GM23338 (cell line): ENCODE measurements at regions not wholly inside any gene's neighbourhood (a gene's known extent, or its start where the extent isn't known, plus 50 kb on each side); places are given as distances from the start of the nearest gene placed in this dataset.

Experiments
- ATAC-seq: fragments of 200-7000 bp; cut with Tn5 transposase; 3 replicates; pipeline ENCODE4 v1.9.1; 2020
- DNase-seq: peaks from one replicate; pipeline ENCODE4 v3.0.0-alpha.2; 2015; ENCODE audit warnings: low spot score
- H2AFZ ChIP-seq: fragments of 200-600 bp; sonication (generic); 2 replicates; pipeline ENCODE4 v1.8.0; 2016; ENCODE audit warnings: antibody characterized with exemption, mild to moderate bottlenecking, moderate library complexity
- H3F3A ChIP-seq: fragments of 200-600 bp; sonication (generic); replicated peaks from 2 replicates; pipeline ENCODE4 v1.8.0; 2017; ENCODE audit warnings: antibody characterized with exemption, mixed run types, low read depth
- H3K27ac ChIP-seq: fragments of 200-600 bp; sonication (generic); 2 replicates; pipeline ENCODE4 v1.6.1; 2016; ENCODE audit warnings: low read depth
- H3K27me3 ChIP-seq: fragments of 200-600 bp; sonication (generic); 2 replicates; pipeline ENCODE4 v1.8.0; 2016; ENCODE audit warnings: mild to moderate bottlenecking, mixed run types, moderate library complexity; ENCODE audit not compliant: insufficient read depth
- H3K36me3 ChIP-seq: fragments of 200-600 bp; sonication (generic); 2 replicates; pipeline ENCODE4 v1.8.0; 2016; ENCODE audit warnings: mild to moderate bottlenecking; ENCODE audit not compliant: insufficient read depth
- H3K4me1 ChIP-seq: fragments of 200-600 bp; sonication (generic); 2 replicates; pipeline ENCODE4 v1.8.0; 2016; ENCODE audit warnings: mild to moderate bottlenecking, moderate library complexity; ENCODE audit not compliant: insufficient read depth
- H3K4me2 ChIP-seq: fragments of 200-600 bp; sonication (generic); 2 replicates; pipeline ENCODE4 v1.7.1; 2017; ENCODE audit warnings: mixed run types
- H3K4me3 ChIP-seq: fragments of 200-600 bp; sonication (generic); 2 replicates; pipeline ENCODE4 v1.6.1; 2016; ENCODE audit warnings: mixed run types
- H3K79me2 ChIP-seq: fragments of 200-600 bp; sonication (generic); replicated peaks from 2 replicates; pipeline ENCODE4 v1.8.0; 2017; ENCODE audit warnings: mild to moderate bottlenecking; ENCODE audit not compliant: insufficient read depth
- H3K9me2 ChIP-seq: fragments of 200-600 bp; sonication (generic); 2 replicates; pipeline ENCODE4 v1.8.0; 2017; ENCODE audit not compliant: insufficient read depth
- H4K20me1 ChIP-seq: fragments of 200-600 bp; sonication (generic); replicated peaks from 2 replicates; pipeline ENCODE4 v1.8.0; 2017; ENCODE audit warnings: mild to moderate bottlenecking; ENCODE audit not compliant: insufficient read depth
- H3K27ac Mint-ChIP-seq: 2 replicates; pipeline ENCODE4 v1.8.0; 2020; ENCODE audit warnings: inconsistent platforms, mild to moderate bottlenecking, moderate library complexity, mixed read lengths
- H3K27me3 Mint-ChIP-seq: 3 replicates; pipeline ENCODE4 v1.8.0; 2022; ENCODE audit warnings: low read depth, mild to moderate bottlenecking, moderate library complexity, mixed read lengths, inconsistent platforms; ENCODE audit not compliant: insufficient read depth, poor library complexity
- H3K36me3 Mint-ChIP-seq: 3 replicates; pipeline ENCODE4 v1.8.0; 2021; ENCODE audit warnings: low read depth, mild to moderate bottlenecking, inconsistent platforms, moderate library complexity, mixed read lengths
- H3K4me1 Mint-ChIP-seq: 3 replicates; pipeline ENCODE4 v1.8.0; 2020; ENCODE audit warnings: mild to moderate bottlenecking, inconsistent platforms, mixed read lengths
- H3K4me3 Mint-ChIP-seq: 3 replicates; pipeline ENCODE4 v1.8.0; 2021; ENCODE audit warnings: moderate library complexity, mild to moderate bottlenecking, inconsistent platforms, mixed read lengths
- H3K9me3 Mint-ChIP-seq: 3 replicates; pipeline ENCODE4 v1.8.0; 2020; ENCODE audit warnings: moderate library complexity, mild to moderate bottlenecking, inconsistent platforms, mixed read lengths
- CTCF ChIP-seq, 2 experiments: fragments of 200-600 bp in 1 of 2; sonication (generic) in 1 of 2; conservative IDR thresholded peaks; 2 replicates each; pipeline versions ENCODE4 v1.5.1 to v1.6.1; 2016 to 2017; ENCODE audit warnings: antibody characterized with exemption in 2 of 2, low read depth in 2 of 2, mild to moderate bottlenecking in 2 of 2, moderate library complexity in 1 of 2
- JUNB ChIP-seq: IDR thresholded peaks from one replicate; pipeline ENCODE4 v1.6.1; 2016; ENCODE audit warnings: antibody characterized with exemption; ENCODE audit not compliant: unreplicated experiment
- NANOG ChIP-seq: IDR thresholded peaks from 2 replicates; pipeline ENCODE4 v1.6.1; 2016; ENCODE audit warnings: antibody characterized with exemption, borderline replicate concordance
- POLR2AphosphoS5 ChIP-seq: IDR thresholded peaks from 2 replicates; pipeline ENCODE4 v1.6.1; 2016; ENCODE audit warnings: antibody characterized with exemption, low read depth
- STAT1 ChIP-seq: IDR thresholded peaks from one replicate; pipeline ENCODE4 v1.6.1; 2016; ENCODE audit warnings: antibody characterized with exemption; ENCODE audit not compliant: unreplicated experiment
- ZNF114 ChIP-seq: fragments of 250-450 bp; sonication (Bioruptor Pico); IDR thresholded peaks from 2 replicates; pipeline ENCODE4 v1.5.0; 2020; ENCODE audit warnings: mild to moderate bottlenecking, moderate library complexity
- ZNF331 ChIP-seq: fragments of 250-450 bp; sonication (Bioruptor Pico); IDR thresholded peaks from 2 replicates; pipeline ENCODE4 v1.5.0; 2020; ENCODE audit warnings: low read depth, mild to moderate bottlenecking, moderate library complexity
- ZNF462 ChIP-seq: fragments of 250-450 bp; sonication (Bioruptor Pico); IDR thresholded peaks from 2 replicates; pipeline ENCODE4 v1.5.0; 2020; ENCODE audit warnings: mild to moderate bottlenecking, moderate library complexity
- TF ChIP-seq, protein P1 (sequence below): IDR thresholded peaks from one replicate; pipeline ENCODE4 v1.6.1; 2018; ENCODE audit warnings: antibody characterized with exemption; ENCODE audit not compliant: unreplicated experiment

DNA sequence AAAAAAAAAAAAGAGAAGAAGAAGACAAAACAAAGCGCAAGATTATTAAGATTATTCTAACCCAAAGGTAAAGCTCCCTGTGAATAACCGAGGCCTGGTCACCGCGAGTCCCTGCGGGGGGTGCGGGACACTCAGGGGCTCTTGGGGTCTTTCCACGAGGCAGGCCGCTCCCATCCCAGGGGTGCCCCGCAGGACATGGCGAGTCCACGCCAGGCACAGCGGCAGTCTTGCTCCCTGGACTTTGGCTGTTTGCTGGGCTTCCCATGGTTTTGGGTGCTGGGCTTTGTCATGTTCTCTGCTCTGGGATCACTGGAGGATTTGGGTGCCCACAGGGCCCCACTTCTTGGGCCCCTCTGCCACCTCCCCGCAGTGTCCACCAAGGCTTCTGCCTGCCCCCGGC is 137.4 kb upstream of the TCERG1L start:
- TF ChIP-seq POLR2AphosphoS5 (no peak), ZNF114 (no peak), CTCF (conservative IDR thresholded peaks at IDR 0.05; ENCODE audit: low read depth in 2 of 2) (no peak), NANOG (no peak), JUNB (no peak), ZNF462 (no peak), ZNF331 (no peak), STAT1 (no peak)
- TF ChIP-seq, protein P1, sequence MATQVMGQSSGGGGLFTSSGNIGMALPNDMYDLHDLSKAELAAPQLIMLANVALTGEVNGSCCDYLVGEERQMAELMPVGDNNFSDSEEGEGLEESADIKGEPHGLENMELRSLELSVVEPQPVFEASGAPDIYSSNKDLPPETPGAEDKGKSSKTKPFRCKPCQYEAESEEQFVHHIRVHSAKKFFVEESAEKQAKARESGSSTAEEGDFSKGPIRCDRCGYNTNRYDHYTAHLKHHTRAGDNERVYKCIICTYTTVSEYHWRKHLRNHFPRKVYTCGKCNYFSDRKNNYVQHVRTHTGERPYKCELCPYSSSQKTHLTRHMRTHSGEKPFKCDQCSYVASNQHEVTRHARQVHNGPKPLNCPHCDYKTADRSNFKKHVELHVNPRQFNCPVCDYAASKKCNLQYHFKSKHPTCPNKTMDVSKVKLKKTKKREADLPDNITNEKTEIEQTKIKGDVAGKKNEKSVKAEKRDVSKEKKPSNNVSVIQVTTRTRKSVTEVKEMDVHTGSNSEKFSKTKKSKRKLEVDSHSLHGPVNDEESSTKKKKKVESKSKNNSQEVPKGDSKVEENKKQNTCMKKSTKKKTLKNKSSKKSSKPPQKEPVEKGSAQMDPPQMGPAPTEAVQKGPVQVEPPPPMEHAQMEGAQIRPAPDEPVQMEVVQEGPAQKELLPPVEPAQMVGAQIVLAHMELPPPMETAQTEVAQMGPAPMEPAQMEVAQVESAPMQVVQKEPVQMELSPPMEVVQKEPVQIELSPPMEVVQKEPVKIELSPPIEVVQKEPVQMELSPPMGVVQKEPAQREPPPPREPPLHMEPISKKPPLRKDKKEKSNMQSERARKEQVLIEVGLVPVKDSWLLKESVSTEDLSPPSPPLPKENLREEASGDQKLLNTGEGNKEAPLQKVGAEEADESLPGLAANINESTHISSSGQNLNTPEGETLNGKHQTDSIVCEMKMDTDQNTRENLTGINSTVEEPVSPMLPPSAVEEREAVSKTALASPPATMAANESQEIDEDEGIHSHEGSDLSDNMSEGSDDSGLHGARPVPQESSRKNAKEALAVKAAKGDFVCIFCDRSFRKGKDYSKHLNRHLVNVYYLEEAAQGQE = no peak
- H3K4me1 Mint-ChIP-seq = peaks cover under 1% of the 10 kb centered on the region; the same call in 1 of the 3 replicates
- H3K27ac Mint-ChIP-seq = no peak overlapping the region
- no peak for ATAC-seq
- Histone ChIP-seq H3K9me2 (no peaks in the 10 kb centered on the region), H3K27me3 (no peaks in the 10 kb centered on the region), H3K4me2 (no peak overlapping the region), H3K4me1 (no peaks in the 10 kb centered on the region), H3K27ac (no peak overlapping the region), H3K36me3 (no peaks in the 10 kb centered on the region), H3K79me2 (no peaks in the 10 kb centered on the region), H3K4me3 (no peak overlapping the region), H2AFZ (no peak overlapping the region), H3F3A (no peaks in the 10 kb centered on the region), H4K20me1 (no peaks in the 10 kb centered on the region)
- H3K4me3 Mint-ChIP-seq = no peak overlapping the region
- H3K27me3 Mint-ChIP-seq = peaks cover 11% of the 10 kb centered on the region
- peaks cover 92% of the 10 kb centered on the region for H3K9me3 Mint-ChIP-seq
- no peak for DNase-seq
- peaks cover 25% of the 10 kb centered on the region for H3K36me3 Mint-ChIP-seq
